GM21367 (cell line): ENCODE measurements at regions not wholly inside any gene's neighbourhood (a gene's known extent, or its start where the extent isn't known, plus 50 kb on each side); places are given as distances from the start of the nearest gene placed in this dataset.

ENCODE experiments used
- ATAC-seq: cut with Tn5 transposase; IDR thresholded peaks from one replicate; pipeline ENCODE4 v1.9.1; 2021; ENCODE audit not compliant: unreplicated experiment

DNA sequence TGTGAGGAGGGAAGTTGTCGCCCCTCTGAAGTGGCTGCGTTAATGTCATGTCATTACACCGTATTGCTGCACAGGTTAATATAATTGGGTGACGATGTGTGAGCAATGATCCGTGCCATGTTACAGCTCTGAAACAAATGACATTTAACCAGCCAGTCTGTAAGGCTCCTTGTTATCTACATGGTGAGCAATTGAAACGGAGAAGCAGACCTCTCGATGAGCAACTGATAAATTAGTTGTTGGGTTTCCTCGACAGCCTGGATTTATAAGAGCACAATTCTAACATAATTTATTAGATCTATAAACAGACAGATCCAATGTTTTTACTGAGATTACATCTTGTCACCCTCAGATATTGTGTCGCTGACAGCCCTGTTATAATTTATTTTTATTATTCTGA, 49.9 kb upstream of the MAFB start:
- ATAC-seq, result no peak

GRCh38 chr20:40739841-40740240, 50.8 kb upstream of the MAFB start:
- no peak for ATAC-seq

- no peak for ATAC-seq
Observed at GRCh38 chr20:40741507-40742106, 52.6 kb upstream of the MAFB start.

- no peak for ATAC-seq
Observed at GRCh38 chr20:40743141-40743775, 54.2 kb upstream of the MAFB start.

- no peak for ATAC-seq
Observed at GRCh38 chr20:40744072-40744817, 55.2 kb upstream of the MAFB start.

GRCh38 chr20:40744818-40745175, 55.8 kb upstream of the MAFB start:
- ATAC-seq, result no peak

DNA sequence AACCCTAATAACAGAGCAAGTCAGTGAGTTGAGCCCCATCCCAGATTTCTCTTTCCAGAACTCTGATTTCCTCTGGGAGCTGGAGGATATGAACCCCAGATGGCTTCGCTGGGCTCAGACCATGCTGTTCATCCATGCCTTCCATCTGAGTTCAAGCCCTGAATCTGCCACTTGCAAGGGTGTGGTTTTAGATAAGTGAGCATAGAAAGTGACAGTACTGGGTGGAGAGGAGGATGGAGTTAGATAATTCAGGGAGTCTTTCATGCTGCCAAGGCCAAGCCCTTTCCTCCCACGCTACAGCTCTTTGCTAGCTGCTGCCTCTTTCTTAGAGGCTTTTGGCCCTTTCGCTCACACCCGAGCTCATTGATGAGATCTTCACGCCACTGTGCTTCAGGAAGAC, 57.2 kb upstream of the MAFB start:
- no peak for ATAC-seq

DNA sequence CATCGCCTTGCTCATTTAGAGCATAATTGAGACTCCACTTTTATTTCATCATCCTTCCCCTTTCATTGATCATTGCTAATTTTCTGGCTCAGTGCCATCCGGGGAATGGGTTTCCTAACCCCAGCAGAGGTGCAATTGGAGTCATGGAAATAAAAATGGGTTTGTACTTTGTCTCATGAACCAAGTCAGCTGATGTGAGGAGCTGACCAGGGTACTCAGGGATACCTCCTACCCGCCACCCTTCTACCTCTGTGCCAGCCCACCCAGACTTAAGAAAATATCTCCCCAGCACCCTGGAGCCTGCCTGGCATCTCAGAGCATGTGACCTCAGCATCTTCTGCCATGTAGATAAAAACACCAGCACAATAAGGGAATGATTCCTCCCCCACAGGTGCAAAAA, 59.1 kb upstream of the MAFB start:
- ATAC-seq, result no peak

- ATAC-seq, result no peak
Observed at GRCh38 chr20:40749985-40750506, 61.0 kb upstream of the MAFB start.

DNA sequence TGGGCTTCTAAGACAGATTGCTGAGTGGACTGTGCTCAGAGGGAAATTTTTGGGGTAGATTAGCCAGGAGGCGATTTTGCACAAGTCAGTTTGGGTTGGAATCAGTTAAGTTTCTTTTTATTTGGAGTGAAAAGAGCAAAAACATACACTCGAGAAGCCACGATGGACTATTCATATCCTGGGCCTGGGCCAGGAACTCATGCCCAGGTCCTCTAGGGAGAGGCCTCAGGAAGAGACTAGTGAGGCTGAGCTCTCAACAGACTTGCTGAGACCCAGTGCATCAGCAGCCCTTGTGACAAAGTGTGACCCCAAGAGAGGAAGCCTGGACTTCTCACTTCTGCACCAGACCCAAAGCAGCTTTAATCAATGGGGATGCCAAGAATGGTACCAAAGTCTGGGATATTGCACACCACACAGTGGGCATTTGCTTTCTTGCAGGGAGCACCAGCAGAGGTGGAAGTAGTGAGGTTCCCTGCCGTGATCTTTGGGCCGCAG, 61.6 kb upstream of the MAFB start:
- ATAC-seq, result no peak

GRCh38 chr20:40753472-40753871, 64.4 kb upstream of the MAFB start:
- no peak for ATAC-seq

DNA sequence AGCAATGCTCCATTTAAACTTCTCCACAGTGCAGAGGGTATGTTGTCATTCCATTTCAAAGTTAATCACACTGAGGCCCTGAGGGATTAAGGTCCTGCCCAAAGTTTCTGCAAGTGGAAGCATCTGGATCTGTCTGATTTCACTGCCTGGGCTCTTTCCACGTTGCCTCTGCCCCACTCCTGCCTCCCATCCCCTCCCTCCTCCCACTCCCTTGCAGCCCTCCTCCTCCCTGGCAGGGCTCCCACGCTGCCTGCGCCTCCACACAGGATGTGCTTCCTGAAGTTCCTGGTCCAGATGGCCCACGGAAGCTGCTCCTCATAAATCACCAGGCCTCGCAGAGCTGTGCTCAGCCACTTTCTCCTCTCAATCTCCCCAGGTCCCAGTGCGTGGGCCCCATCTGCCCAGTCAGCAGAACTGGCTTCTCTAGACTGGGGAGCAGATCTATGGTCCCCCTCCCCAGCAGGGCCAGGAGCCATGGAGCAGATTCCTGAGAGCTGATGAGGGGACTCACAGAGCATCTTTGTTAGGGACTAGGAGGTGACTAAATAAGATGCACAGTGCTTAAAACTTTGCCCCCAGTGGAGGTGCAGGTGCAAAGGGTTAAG, 65.4 kb upstream of the MAFB start:
- ATAC-seq, result no peak

GRCh38 chr20:40757087-40757486, 68.1 kb upstream of the MAFB start:
- no peak for ATAC-seq

DNA sequence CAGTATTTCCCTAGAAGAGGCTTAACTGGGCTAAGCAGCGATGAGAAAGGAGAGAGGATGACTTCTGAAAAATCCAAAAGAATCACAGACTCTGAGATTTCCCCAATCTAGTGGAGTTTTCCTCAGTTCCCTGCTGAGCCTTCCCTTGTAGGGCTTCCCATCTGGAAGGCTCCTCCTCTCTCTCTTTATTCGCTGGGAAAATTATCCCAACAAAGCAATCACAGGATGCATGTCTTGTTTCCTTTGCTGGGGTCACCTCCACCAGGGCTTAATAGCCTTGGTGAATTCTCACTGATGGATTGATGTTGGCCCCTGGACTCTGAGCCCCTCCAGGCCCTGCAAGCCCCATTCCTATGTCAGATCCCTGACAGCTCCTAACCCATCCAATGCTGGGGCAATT, 69.8 kb upstream of the MAFB start:
- ATAC-seq, result no peak

- no peak for ATAC-seq
Observed at GRCh38 chr20:40760399-40760798, 71.4 kb upstream of the MAFB start.

GRCh38 chr20:40763646-40764295, 74.7 kb upstream of the MAFB start:
- ATAC-seq, result no peak

DNA sequence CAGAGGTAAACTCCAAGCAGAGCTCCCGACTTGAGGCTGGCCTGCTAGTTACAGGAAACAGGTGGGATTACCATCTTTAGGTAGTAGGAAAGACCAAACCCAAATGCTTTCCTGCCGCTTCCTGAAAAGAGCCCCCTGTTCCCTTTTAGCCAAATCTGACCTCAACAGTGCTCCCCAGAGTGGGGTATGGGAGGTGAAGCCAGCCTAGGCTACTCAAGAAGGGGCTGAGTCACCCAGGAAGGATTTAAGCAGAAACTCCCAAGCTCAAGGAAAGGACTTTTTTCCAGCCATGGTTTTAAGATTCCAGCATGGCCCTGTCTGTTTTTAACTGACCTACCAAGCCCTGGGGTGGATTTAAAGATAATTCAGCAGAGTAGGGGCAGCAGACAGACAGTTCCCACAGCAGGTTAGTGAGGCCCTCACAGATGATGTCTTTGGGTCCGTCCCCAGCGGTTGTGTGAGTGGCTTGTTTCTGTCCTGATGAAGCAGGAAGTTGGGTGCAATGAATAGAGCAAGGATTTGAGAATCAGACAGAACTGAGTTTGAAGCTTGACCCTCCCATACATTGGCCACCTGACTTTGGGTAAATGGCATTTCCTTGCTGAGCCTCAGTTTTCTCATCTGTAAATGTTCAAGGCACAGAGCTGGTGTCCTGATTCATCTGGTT, 76.9 kb upstream of the MAFB start:
- no peak for ATAC-seq

GRCh38 chr20:40766790-40767614, 78.0 kb upstream of the MAFB start:
- no peak for ATAC-seq

- ATAC-seq, result no peak
Observed at GRCh38 chr20:40767615-40767924, 78.5 kb upstream of the MAFB start.

DNA sequence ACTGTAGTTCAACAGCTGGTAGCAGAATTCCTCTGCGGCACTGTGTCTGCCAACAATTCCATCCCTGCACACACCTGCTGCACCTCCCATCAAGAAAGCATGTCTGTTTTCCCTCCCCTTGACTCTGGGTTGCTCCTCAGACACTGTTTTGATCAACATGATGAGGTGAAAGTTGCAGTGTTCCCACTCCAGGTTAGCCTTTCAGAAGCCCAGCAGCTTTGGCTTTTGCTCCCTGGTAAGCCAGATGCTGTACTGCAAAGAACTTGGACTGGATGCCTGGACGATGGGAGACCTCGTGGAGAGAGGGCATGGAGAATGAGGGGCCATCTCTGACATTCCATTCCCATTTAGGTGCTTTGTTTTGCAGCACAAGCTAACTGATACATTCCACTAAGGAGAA, 79.1 kb upstream of the MAFB start:
- no peak for ATAC-seq
